GM12878 (cell line): ENCODE measurements at regions not wholly inside any gene's neighbourhood (a gene's known extent, or its start where the extent isn't known, plus 50 kb on each side); places are given as distances from the start of the nearest gene placed in this dataset.
A peak's percentile ranks its signal among the peaks of the same experiment; 100 is the strongest.

Experiments
- CBFB ChIP-seq: IDR thresholded peaks from 2 replicates; pipeline ENCODE4 v1.6.1; 2016; ENCODE audit warnings: antibody characterized with exemption, low read depth
- CBX3 ChIP-seq: fragments of 200-600 bp; sonication (generic); IDR thresholded peaks from 2 replicates; pipeline ENCODE4 v1.6.1; 2016; ENCODE audit warnings: low read depth, borderline replicate concordance
- CEBPB ChIP-seq, 2 experiments: fragments of 150-350 bp in 1 of 2; IDR thresholded peaks; 2 replicates each; pipeline ENCODE4 v1.6.1; 2012 to 2014; ENCODE audit warnings: low read depth in 2 of 2, low read length in 2 of 2, borderline replicate concordance in 1 of 2, inconsistent platforms in 1 of 2
- CTCF ChIP-seq, 3 experiments: IDR thresholded peaks in 2 of 3; conservative IDR thresholded peaks in 1 of 3; 2 replicates each; pipeline ENCODE4 v1.5.1; 2011; ENCODE audit warnings: low read depth in 3 of 3, low read length in 3 of 3, mild to moderate bottlenecking in 3 of 3, control low read depth in 2 of 3, moderate library complexity in 2 of 3, inconsistent platforms in 1 of 3, mixed read lengths in 1 of 3; ENCODE audit not compliant: control insufficient read depth in 2 of 3, insufficient read depth in 1 of 3; ENCODE audit errors: extremely low read depth in 1 of 3
- MAX ChIP-seq: IDR thresholded peaks from 2 replicates; pipeline ENCODE4 v1.6.1; 2012; ENCODE audit warnings: low read depth, low read length, improper control_type of control experiment
- NFYB ChIP-seq: IDR thresholded peaks from 2 replicates; pipeline ENCODE4 v1.6.1; 2011; ENCODE audit warnings: low read depth, mild to moderate bottlenecking, low read length, improper control_type of control experiment, moderate library complexity; ENCODE audit not compliant: insufficient read depth
- PKNOX1 ChIP-seq: fragments of 450-650 bp; IDR thresholded peaks from 2 replicates; pipeline ENCODE4 v1.6.1; 2016; ENCODE audit warnings: mild to moderate bottlenecking
- POLR2AphosphoS5 ChIP-seq: IDR thresholded peaks from 2 replicates; pipeline ENCODE4 v1.6.1; 2011; ENCODE audit warnings: mild to moderate bottlenecking, low read length, inconsistent platforms
- SMC3 ChIP-seq: IDR thresholded peaks from 2 replicates; pipeline ENCODE4 v1.6.1; 2011; ENCODE audit warnings: low read length, improper control_type of control experiment, borderline replicate concordance
- STAT1 ChIP-seq: fragments of 450-650 bp; conservative IDR thresholded peaks from 2 replicates; pipeline ENCODE4 v1.6.1; 2014; ENCODE audit warnings: antibody characterized with exemption, mild to moderate bottlenecking
- TARDBP ChIP-seq: IDR thresholded peaks from 2 replicates; pipeline ENCODE4 v1.6.1; 2016; ENCODE audit warnings: borderline replicate concordance
- TCF3 ChIP-seq: IDR thresholded peaks from 2 replicates; pipeline ENCODE4 v1.6.1; 2012; ENCODE audit warnings: low read depth, mild to moderate bottlenecking, low read length, borderline replicate concordance; ENCODE audit not compliant: insufficient read depth
- ZBTB33 ChIP-seq: fragments of 450-650 bp; IDR thresholded peaks from 2 replicates; pipeline ENCODE4 v1.6.1; 2017; ENCODE audit warnings: mild to moderate bottlenecking

- TF ChIP-seq CTCF (IDR thresholded peaks at IDR 0.05 in 2 of 3, conservative IDR thresholded peaks at IDR 0.05 in 1 of 3; ENCODE audit: control insufficient read depth in 2 of 3, extremely low read depth in 1 of 3, insufficient read depth in 1 of 3, low read depth in 3 of 3, low read length in 3 of 3) (no peak), STAT1 (no peak), MAX (no peak), CBFB (0 out of 2 replicates have a peak, but pooled peaks have one; percentile 50), ZBTB33 (no peak), CEBPB (IDR thresholded peaks at IDR 0.05; ENCODE audit: borderline replicate concordance in 1 of 2, low read depth in 2 of 2, low read length in 2 of 2) (no peak), SMC3 (peak; percentile 22; the same call in 1 of the 2 replicates), PKNOX1 (peak; percentile 62), TCF3 (no peak), NFYB (no peak), CBX3 (no peak), TARDBP (no peak), POLR2AphosphoS5 (peak; percentile 52; the same call in 1 of the 2 replicates)
Measured at GRCh38 chr20:53708129-53708968, 114.7 kb upstream of the ZNF217 start.
